Hepatic stellate cell (primary cell): ENCODE measurements at regions not wholly inside any gene's neighbourhood (a gene's known extent, or its start where the extent isn't known, plus 50 kb on each side); places are given as distances from the start of the nearest gene placed in this dataset.

Source experiments
- DNase-seq: peaks from one replicate; pipeline ENCODE4 v3.0.0; 2011; ENCODE audit warnings: low spot score

DNA sequence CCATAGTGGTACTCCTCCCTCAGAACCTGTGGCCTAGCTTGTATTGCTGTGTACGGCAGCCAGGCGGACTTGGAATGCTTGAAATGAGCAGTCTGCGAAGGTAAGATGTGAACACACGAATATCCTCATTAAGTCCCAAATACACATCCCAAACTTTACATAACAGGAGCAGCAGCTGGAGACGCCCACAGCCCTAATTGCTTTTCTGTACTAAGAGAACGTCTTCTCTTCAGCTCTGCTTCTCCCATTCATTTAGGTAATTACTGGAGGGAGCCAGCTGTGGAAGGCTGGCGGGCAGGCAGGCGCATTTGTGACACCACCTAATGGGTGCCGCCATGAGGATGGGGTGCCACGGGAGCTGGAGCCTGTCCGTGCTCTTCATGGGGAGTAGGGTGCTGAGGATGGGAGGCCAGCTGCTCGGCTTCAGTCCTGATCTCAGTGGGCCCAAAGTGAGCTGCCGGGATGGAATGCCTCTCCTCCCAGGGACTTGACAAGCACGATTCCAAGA is 66.6 kb upstream of the POU3F1 start:
- no peak for DNase-seq

DNA sequence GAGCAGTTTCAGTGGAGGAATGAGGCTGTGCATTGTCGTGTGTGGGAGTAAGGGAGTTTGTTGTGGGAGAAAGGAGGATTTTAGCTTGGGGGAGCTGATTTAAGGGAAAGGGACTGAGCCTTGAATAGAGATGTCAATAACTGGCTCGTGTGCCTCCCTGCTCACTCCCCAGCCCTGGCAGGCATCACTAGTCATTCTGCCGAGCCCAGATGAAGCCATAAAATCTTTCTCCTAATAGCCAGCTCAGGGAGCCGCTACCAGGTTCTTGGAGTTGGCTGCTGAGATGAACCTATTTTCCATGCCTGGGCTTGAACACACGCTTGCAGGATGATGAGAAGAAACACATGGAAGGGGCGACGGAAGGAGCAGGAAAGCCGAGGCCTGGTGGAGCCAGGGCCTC is 65.0 kb upstream of the POU3F1 start:
- DNase-seq: no peak

DNA sequence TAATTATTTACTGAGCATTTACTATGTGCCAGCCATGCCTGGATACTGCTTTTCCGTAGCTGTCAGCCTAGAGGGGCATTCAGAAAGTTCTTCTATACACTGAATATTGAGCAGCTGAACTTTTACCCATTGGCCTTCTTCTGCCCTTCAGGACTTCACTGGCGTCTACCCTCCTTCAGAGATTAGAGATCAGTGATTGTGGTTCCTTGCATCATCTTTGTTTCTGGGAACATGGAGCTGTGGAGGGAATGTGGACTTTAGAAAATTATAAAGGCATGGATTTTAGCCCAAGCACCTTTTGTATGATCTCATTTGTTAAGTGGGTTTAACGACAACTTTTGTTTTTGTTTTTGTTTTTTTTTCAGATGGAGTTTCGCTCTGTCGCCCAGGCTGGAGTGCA is 58.7 kb upstream of the POU3F1 start:
- DNase-seq: no peak

DNA sequence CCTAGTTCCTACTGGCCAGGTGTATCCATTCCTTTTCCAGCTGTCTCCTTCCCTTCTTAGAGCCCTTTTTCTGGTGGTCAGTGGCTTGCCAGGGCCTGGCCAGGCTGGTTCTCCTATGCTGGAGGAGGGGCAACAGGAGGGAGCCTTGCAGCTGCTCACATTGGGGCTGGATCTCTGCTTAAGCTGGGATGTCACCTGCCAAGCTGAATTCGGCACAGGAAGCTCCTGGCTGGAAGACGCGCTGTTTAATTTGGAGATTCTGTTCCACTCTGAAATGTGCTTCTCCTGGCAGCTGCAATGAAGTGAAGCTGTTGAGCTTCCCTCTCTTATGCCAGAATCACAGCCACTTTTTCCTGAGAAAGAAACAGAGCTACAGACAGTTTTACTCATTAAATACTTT is 56.0 kb upstream of the POU3F1 start:
- DNase-seq: no peak

DNA sequence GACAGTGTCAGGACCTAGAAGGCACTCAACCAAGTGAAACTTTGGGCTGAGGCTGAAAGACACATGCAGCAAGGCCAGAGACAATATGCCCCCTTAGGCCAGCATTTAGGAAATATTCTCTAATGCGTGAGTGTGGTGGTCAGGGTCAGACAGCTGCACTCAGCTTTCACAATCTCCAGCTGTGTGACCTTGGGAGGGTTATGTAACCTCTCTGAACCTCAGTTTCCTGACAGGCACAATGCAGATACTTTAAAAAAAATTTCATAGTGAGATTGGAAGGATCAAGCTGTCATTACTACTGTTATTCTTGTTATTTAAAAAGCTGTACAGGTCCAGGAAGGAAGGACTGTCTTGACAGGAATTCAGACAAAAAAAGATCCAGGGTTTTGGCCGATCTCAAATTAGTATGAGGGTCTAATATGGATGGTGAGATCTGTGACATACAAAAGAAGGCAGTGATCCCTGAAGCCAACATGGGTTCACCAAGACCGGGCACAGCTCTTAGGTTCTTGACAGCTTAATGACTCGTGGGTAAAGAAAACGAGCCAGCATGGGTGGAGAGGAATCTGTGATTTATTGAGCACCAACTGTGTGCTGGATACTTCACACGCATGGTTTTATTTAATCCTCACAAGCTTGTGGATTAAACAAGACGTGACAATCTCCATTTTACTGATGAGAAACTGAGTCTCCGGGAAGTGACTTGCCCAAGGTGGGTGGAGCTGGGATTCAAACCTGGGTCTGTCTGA is 54.6 kb upstream of the POU3F1 start:
- DNase-seq: no peak

DNA sequence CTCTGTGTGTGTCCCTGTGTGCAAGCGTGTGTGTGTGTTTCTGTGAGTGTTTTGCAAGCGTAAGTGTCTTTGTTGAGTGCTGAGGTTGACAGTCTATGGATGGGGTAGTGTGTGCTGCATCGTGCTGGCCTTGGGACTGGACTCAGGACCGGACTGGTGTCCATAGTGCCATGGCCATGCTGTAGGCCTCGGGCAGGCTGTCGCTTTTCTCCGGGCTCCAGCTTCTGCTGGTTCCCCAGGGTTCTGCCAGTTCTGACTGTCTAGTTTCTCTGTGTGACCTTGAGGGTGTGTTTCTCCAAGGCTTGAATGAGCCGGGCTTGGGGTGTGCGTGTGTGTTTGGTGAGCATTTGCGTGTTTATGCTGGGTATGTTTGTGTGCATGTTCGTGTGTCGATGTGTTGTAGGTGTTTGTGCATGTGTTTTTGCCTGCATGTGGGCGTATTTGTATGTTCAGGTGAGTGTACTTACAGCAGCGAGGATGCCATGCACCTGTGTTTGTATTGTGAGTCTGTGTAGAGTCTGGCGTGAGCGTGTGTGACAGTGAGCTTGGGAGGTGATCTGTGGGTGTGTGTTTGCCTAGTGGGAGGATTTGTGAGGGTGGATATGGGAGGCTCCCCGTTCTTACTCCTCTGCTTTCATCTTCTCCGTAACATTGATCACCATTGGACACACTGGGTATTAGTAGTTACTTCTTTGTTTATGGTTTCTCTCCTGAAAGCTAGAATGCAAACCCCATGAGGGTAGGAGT is 51.7 kb upstream of the POU3F1 start:
- no peak for DNase-seq

DNA sequence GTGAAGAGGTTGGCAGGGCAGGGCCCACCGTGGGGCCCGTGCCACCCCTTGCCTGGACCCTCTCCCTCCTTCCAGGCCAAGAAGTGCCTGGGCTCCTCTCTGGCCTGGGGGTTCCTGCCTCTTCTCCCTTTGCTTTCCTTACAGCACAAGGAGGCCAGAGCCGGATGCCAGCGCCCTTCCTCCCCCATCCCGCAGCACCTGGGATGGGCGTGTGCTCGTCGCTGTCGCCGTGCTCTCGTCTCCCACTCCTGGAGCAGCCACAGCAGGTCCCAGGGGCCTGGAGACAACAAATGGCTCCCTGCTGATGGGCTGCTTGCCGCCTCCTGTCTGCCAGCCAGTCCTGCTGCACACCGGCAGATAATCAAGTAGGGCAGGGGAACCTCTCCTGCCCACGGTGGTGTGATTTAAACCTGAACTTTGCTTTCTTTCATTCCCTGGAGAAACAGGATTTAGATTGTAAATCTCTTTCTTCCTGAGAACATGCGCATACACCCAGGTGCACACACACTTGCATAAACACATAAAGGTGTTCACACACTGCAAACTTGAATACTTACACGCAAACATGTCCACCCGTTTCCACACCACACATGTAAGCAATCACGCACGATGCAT is 50.8 kb upstream of the POU3F1 start:
- no peak for DNase-seq
